DMS 273 (cell line): ENCODE measurements at regions not wholly inside any gene's neighbourhood (a gene's known extent, or its start where the extent isn't known, plus 50 kb on each side); places are given as distances from the start of the nearest gene placed in this dataset.

Experiments used
- DNase-seq: peaks from one replicate; lab custom pipeline; 2025; ENCODE audit not compliant: unreplicated experiment; lab: John Stamatoyannopoulos, UW

GRCh38 chr5:73339711-73340110, 108.9 kb downstream of the FOXD1 start:
- DNase-seq = no peak

- no peak for DNase-seq
These were observed 109.5 kb downstream of the FOXD1 start for GRCh38 chr5:73339051-73339575.

GRCh38 chr5:73338256-73339050, 110.1 kb downstream of the FOXD1 start:
- no peak for DNase-seq

- no peak for DNase-seq
These were observed 110.9 kb downstream of the FOXD1 start for GRCh38 chr5:73337586-73338255.

- no peak for DNase-seq
These were observed 112.2 kb downstream of the FOXD1 start for GRCh38 chr5:73336366-73336765.

GRCh38 chr5:73333944-73334703, 114.5 kb downstream of the FOXD1 start:
- DNase-seq = no peak

- DNase-seq = no peak
These were observed 118.0 kb downstream of the FOXD1 start for GRCh38 chr5:73330613-73331012.

GRCh38 chr5:73328640-73329039, 119.9 kb downstream of the FOXD1 start:
- no peak for DNase-seq

GRCh38 chr5:73327908-73328455, 120.6 kb downstream of the FOXD1 start:
- DNase-seq = no peak

- no peak for DNase-seq
These were observed 123.0 kb downstream of the FOXD1 start for GRCh38 chr5:73325546-73325945.

- no peak for DNase-seq
These were observed 125.1 kb downstream of the FOXD1 start for GRCh38 chr5:73323466-73323865.

- DNase-seq = no peak
These were observed 126.0 kb downstream of the FOXD1 start for GRCh38 chr5:73322437-73323076.

GRCh38 chr5:73321757-73322436, 126.7 kb downstream of the FOXD1 start:
- peak; percentile 65 for DNase-seq

GRCh38 chr5:73319036-73319435, 129.5 kb downstream of the FOXD1 start:
- no peak for DNase-seq

GRCh38 chr5:73318308-73318719, 130.3 kb downstream of the FOXD1 start:
- DNase-seq = no peak

- DNase-seq = no peak
These were observed 131.1 kb downstream of the FOXD1 start for GRCh38 chr5:73317523-73317922.

- no peak for DNase-seq
These were observed 134.0 kb downstream of the FOXD1 start for GRCh38 chr5:73314395-73315257.

- DNase-seq = no peak
These were observed 135.6 kb downstream of the FOXD1 start for GRCh38 chr5:73312872-73313510.
